HepG2 (cell line): ENCODE measurements at regions not wholly inside any gene's neighbourhood (a gene's known extent, or its start where the extent isn't known, plus 50 kb on each side); places are given as distances from the start of the nearest gene placed in this dataset.
A peak's percentile ranks its signal among the peaks of the same experiment; 100 is the strongest.

Source experiments
- ATAC-seq: fragments of 200-7000 bp; cut with Tn5 transposase; 3 replicates; pipeline ENCODE4 v1.9.1; 2020; ENCODE audit warnings: mild to moderate bottlenecking, moderate library complexity
- BruUV-seq: library from RNA; stranded (reverse); fragments of 400-500 nt; replicated peaks from 2 replicates; lab custom pipeline; 2021; lab: Mats Ljungman, UMichigan
- CTCF ChIA-PET: fragments of 300-600 bp; formaldehyde crosslinking; extraction: SDS; loops from one replicate; lab custom pipeline; 2021; ENCODE audit warnings: low total read pairs, inconsistent platforms, low intra/inter-chr PET ratio; lab: Yijun Ruan, JAX
- POLR2A ChIA-PET: fragments of 350-600 bp; sonication (Branson Sonifier 250); formaldehyde crosslinking; loops from one replicate; lab custom pipeline; 2020; ENCODE audit warnings: antibody characterized with exemption, inconsistent platforms; lab: Yijun Ruan, JAX
- DNase-seq: peaks from one replicate; pipeline ENCODE4 v3.0.0-alpha.2; 2015; ENCODE audit warnings: low spot score
- FAIRE-seq: peaks from 3 replicates; lab custom pipeline; 2011; peaks lifted over from hg19 to GRCh38; lab: Jason Lieb, UNC
- H2AFZ ChIP-seq: one replicate; pipeline ENCODE4 v1.6.1; 2011; ENCODE audit warnings: low read length, inconsistent platforms
- H3K27ac ChIP-seq: fragments of 300-600 bp; 3 replicates; pipeline ENCODE4 v1.8.0; 2011; ENCODE audit warnings: mixed run types, mild to moderate bottlenecking, mixed read lengths, low read length, inconsistent platforms; ENCODE audit not compliant: insufficient read depth; ENCODE audit errors: extremely low read length
- H3K27me3 ChIP-seq, 2 experiments: fragments of 200-600 bp in 1 of 2; 2 replicates in 1 of 2; 3 replicates in 1 of 2; pipeline versions ENCODE4 v1.6.0 to v1.8.0; 2011; ENCODE audit warnings: low read length in 2 of 2, mild to moderate bottlenecking in 2 of 2, moderate library complexity in 2 of 2, inconsistent platforms in 1 of 2; ENCODE audit not compliant: insufficient read depth in 2 of 2, control insufficient read depth in 1 of 2
- H3K36me3 ChIP-seq, 2 experiments: fragments of 200-600 bp in 1 of 2; replicated peaks in 1 of 2; 2 replicates in 1 of 2; 3 replicates in 1 of 2; pipeline versions ENCODE4 v1.5.1 to v1.8.0; 2011; ENCODE audit warnings: low read length in 2 of 2, inconsistent platforms in 1 of 2; ENCODE audit not compliant: insufficient read depth in 2 of 2, control insufficient read depth in 1 of 2
- H3K4me1 ChIP-seq: 2 replicates; pipeline ENCODE4 v1.5.1; 2012; ENCODE audit warnings: low read length, inconsistent platforms; ENCODE audit not compliant: insufficient read depth
- H3K4me2 ChIP-seq: 2 replicates; pipeline ENCODE4 v1.6.0; 2011; ENCODE audit warnings: low read depth, low read length, inconsistent platforms
- H3K4me3 ChIP-seq, 3 experiments: fragments of 200-600 bp in 1 of 3; sonication (generic), shearing (Covaris generic) in 1 of 3; replicated peaks in 1 of 3; 2 replicates each; pipeline ENCODE4 v1.5.1; 2011 to 2016; ENCODE audit warnings: low read length in 3 of 3, inconsistent platforms in 2 of 3, low read depth in 2 of 3, mild to moderate bottlenecking in 2 of 3, control low read depth in 1 of 3, mixed read lengths in 1 of 3; ENCODE audit not compliant: insufficient read depth in 1 of 3
- H3K79me2 ChIP-seq: one replicate; pipeline ENCODE4 v1.6.1; 2011; ENCODE audit warnings: low read length, inconsistent platforms; ENCODE audit not compliant: insufficient read depth
- H3K9ac ChIP-seq: 2 replicates; pipeline ENCODE4 v1.6.0; 2011; ENCODE audit warnings: mild to moderate bottlenecking, low read depth, low read length, inconsistent platforms; ENCODE audit not compliant: insufficient read depth
- H3K9me3 ChIP-seq: 2 replicates; pipeline ENCODE4 v1.5.1; 2012; ENCODE audit warnings: mild to moderate bottlenecking, low read length
- H4K20me1 ChIP-seq: 2 replicates; pipeline ENCODE4 v1.6.0; 2011; ENCODE audit warnings: inconsistent platforms, mild to moderate bottlenecking, low read length, moderate library complexity; ENCODE audit not compliant: insufficient read depth
- CEBPB ChIP-seq: IDR thresholded peaks from 2 replicates; pipeline ENCODE4 v1.6.1; 2011; ENCODE audit warnings: low read depth, low read length, improper control_type of control experiment, borderline replicate concordance
- FOXA1 ChIP-seq, 2 experiments: fragments of 450-650 bp in 1 of 2; sonication (generic) in 1 of 2; formaldehyde crosslinking in 1 of 2; IDR thresholded peaks; 2 replicates each; pipeline versions ENCODE4 v1.4.0 to v1.6.1; 2016 to 2020; ENCODE audit warnings: missing genetic modification reagents in 1 of 2
- FOXO4 ChIP-seq: sonication (generic); formaldehyde crosslinking; conservative IDR thresholded peaks from 2 replicates; pipeline ENCODE4 v1.8.1; 2023; ENCODE audit warnings: missing genetic modification reagents
- GMEB2 ChIP-seq: IDR thresholded peaks from 2 replicates; pipeline ENCODE4 v1.6.1; 2016; ENCODE audit warnings: missing biosample characterization, missing genetic modification reagents, low read depth
- KDM1A ChIP-seq: IDR thresholded peaks from 2 replicates; pipeline ENCODE4 v1.6.1; 2016; ENCODE audit warnings: missing compliant biosample characterization
- WGBS: methylation state at CpG from one replicate; pipeline ENCODE4 v1.1.6; 2017; ENCODE audit warnings: low lambda C conversion rate; 5-methylcytosine and 5-hydroxymethylcytosine counted together
- in situ Hi-C: cut with HindIII; loops from 2 replicates; pipeline ENCODE4 v1.10.0; 2017; ENCODE audit warnings: low pct_unique_long_range_greater_than_20kb; ENCODE audit not compliant: extremely low pct_ligation_motif_present
- intact Hi-C: fragments of 100-400 bp; cut with micrococcal nuclease; formaldehyde crosslinking; loops from one replicate; pipeline ENCODE4 v1.10.0; 2022; ENCODE audit not compliant: unreplicated experiment

GRCh38 chr3:158936530-158937113, 134.8 kb downstream of the MFSD1 start (continued):
- TF ChIP-seq FOXO4 (CRISPR knock-in tag) (no peak), KDM1A (no peak), GMEB2 (CRISPR knock-in tag) (no peak)

GRCh38 chr3:158950178-158950901, 148.5 kb downstream of the MFSD1 start:
- Histone ChIP-seq H4K20me1 (no peaks in the 10 kb centered on the region), H3K4me1 (no peaks in the 10 kb centered on the region), H3K4me3 (no peak overlapping the region), H3K27me3 (peaks cover 0 to 6% of the 10 kb centered on the region in 2 experiments; a peak in 1 of 5 replicates), H3K9ac (no peak overlapping the region), H2AFZ (no peak overlapping the region)
- CTCF ChIA-PET, result no interaction called here
- intact Hi-C loops (no loop called here), in situ Hi-C loops (no loop called here)
- FAIRE-seq (no peak), ATAC-seq (no peak), DNase-seq (no peak)
- POLR2A ChIA-PET, result no interaction called here
- no TSS peak for BruUV-seq
- WGBS, result 24% methylated on average over 8 of the region's 8 CpGs
- TF ChIP-seq CEBPB (peak; percentile 69), FOXA1 (IDR thresholded peaks at IDR 0.05) (no peak), FOXA1 (CRISPR knock-in tag; IDR thresholded peaks at IDR 0.05) (no peak)
- TF ChIP-seq, all 625 proteins: peak for 1
- Histone ChIP-seq H3K4me2 (no peak overlapping the region), H3K79me2 (no peaks in the 10 kb centered on the region), H3K27ac (no peak overlapping the region), H3K36me3 (no peaks in the 10 kb centered on the region), H3K9me3 (no peaks in the 10 kb centered on the region)
